Astrocyte (in vitro differentiated cells and primary cell): ENCODE measurements at regions not wholly inside any gene's neighbourhood (a gene's known extent, or its start where the extent isn't known, plus 50 kb on each side); places are given as distances from the start of the nearest gene placed in this dataset.

Experiments
- CTCF ChIP-seq: IDR thresholded peaks from 2 replicates; pipeline ENCODE4 v1.5.1; 2011; ENCODE audit warnings: low read depth, mild to moderate bottlenecking, inconsistent platforms, low read length, moderate library complexity; ENCODE audit not compliant: insufficient read depth
- EZH2 ChIP-seq: IDR thresholded peaks from 2 replicates; pipeline ENCODE4 v1.6.1; 2012; ENCODE audit warnings: mild to moderate bottlenecking, low read length, inconsistent platforms; ENCODE audit not compliant: insufficient read depth

- TF ChIP-seq EZH2 = no peak
- no peak for TF ChIP-seq CTCF
Observed at GRCh38 chr13:105432438-105432837, 1103.0 kb downstream of the EFNB2 start.
